Neural cell (in vitro differentiated cells): ENCODE measurements at regions not wholly inside any gene's neighbourhood (a gene's known extent, or its start where the extent isn't known, plus 50 kb on each side); places are given as distances from the start of the nearest gene placed in this dataset.

Source experiments
- H2AFZ ChIP-seq: fragments of 200-600, 300-800 bp; sonication (generic), shearing (Covaris generic); 2 replicates; pipeline ENCODE4 v1.6.0; 2014; ENCODE audit warnings: low read depth, mild to moderate bottlenecking, antibody characterized with exemption, low read length, moderate library complexity
- H3F3A ChIP-seq: fragments of 200-600 bp; shearing (Covaris generic); 2 replicates; pipeline ENCODE4 v1.6.1; 2016; ENCODE audit warnings: mild to moderate bottlenecking, moderate library complexity, mixed read lengths, antibody characterized with exemption, low read length; ENCODE audit not compliant: insufficient read depth, poor library complexity, severe bottlenecking
- H3K27ac ChIP-seq: fragments of 200-600, 300-800 bp; sonication (generic), shearing (Covaris generic); 2 replicates; pipeline ENCODE4 v1.5.1; 2014; ENCODE audit warnings: mild to moderate bottlenecking, low read length, moderate library complexity
- H3K27me3 ChIP-seq: fragments of 300-800, 200-600 bp; sonication (generic), shearing (Covaris generic); 2 replicates; pipeline ENCODE4 v1.6.0; 2014; ENCODE audit warnings: mild to moderate bottlenecking, low read depth, low read length, moderate library complexity; ENCODE audit not compliant: insufficient read depth
- H3K36me3 ChIP-seq: fragments of 300-800, 200-600 bp; sonication (generic), shearing (Covaris generic); 2 replicates; pipeline ENCODE4 v1.5.1; 2014; ENCODE audit warnings: mild to moderate bottlenecking, antibody characterized with exemption, low read length, moderate library complexity; ENCODE audit not compliant: insufficient read depth
- H3K4me2 ChIP-seq: fragments of 300-800, 200-600 bp; sonication (generic), shearing (Covaris generic); 2 replicates; pipeline ENCODE4 v1.6.0; 2014; ENCODE audit warnings: mild to moderate bottlenecking, low read length
- H3K4me3 ChIP-seq: fragments of 300-800, 200-600 bp; sonication (generic), shearing (Covaris generic); 2 replicates; pipeline ENCODE4 v1.5.1; 2014; ENCODE audit warnings: mild to moderate bottlenecking, low read length, moderate library complexity
- H3K79me2 ChIP-seq: fragments of 200-600 bp; shearing (Covaris generic); replicated peaks from 2 replicates; pipeline ENCODE4 v1.6.0; 2014; ENCODE audit warnings: mild to moderate bottlenecking, low read length, moderate library complexity; ENCODE audit not compliant: insufficient read depth
- H3K9ac ChIP-seq: fragments of 300-800, 200-600 bp; sonication (generic), shearing (Covaris generic); 2 replicates; pipeline ENCODE4 v1.6.1; 2016; ENCODE audit warnings: mild to moderate bottlenecking, low read length, mixed read lengths
- H3K9me2 ChIP-seq: fragments of 200-600 bp; shearing (Covaris generic); 2 replicates; pipeline ENCODE4 v1.6.1; 2016; ENCODE audit warnings: mild to moderate bottlenecking, low read length, mixed read lengths; ENCODE audit not compliant: insufficient read depth
- H3K9me3 ChIP-seq: fragments of 200-600, 300-800 bp; sonication (generic), shearing (Covaris generic); 2 replicates; pipeline ENCODE4 v1.6.1; 2016; ENCODE audit warnings: mild to moderate bottlenecking, mixed run types, low read length, moderate library complexity, mixed read lengths
- H4K20me1 ChIP-seq: fragments of 200-600 bp; shearing (Covaris generic); 2 replicates; pipeline ENCODE4 v1.6.1; 2016; ENCODE audit warnings: mild to moderate bottlenecking, mixed run types; ENCODE audit not compliant: insufficient read depth
- CTCF ChIP-seq: fragments of 450-650 bp; IDR thresholded peaks from 2 replicates; pipeline ENCODE4 v1.5.1; 2014; ENCODE audit warnings: antibody characterized with exemption, mild to moderate bottlenecking, moderate library complexity; ENCODE audit not compliant: poor library complexity, severe bottlenecking
- EP300 ChIP-seq: fragments of 450-650 bp; conservative IDR thresholded peaks from 2 replicates; pipeline ENCODE4 v1.6.1; 2014; ENCODE audit warnings: antibody characterized with exemption, mild to moderate bottlenecking, moderate library complexity; ENCODE audit not compliant: poor library complexity, severe bottlenecking
- EZH2 ChIP-seq: fragments of 200-600, 300-800 bp; shearing (Covaris generic), sonication (generic); IDR thresholded peaks from 2 replicates; pipeline ENCODE4 v1.6.1; 2014; ENCODE audit warnings: antibody characterized with exemption, low read length, borderline replicate concordance, mild to moderate bottlenecking; ENCODE audit not compliant: insufficient read depth, poor library complexity, severe bottlenecking
- MXI1 ChIP-seq: fragments of 450-650 bp; conservative IDR thresholded peaks from 2 replicates; pipeline ENCODE4 v1.6.1; 2014; ENCODE audit warnings: antibody characterized with exemption, mild to moderate bottlenecking; ENCODE audit not compliant: poor library complexity, severe bottlenecking
- SMC3 ChIP-seq: fragments of 450-650 bp; conservative IDR thresholded peaks from 2 replicates; pipeline ENCODE4 v1.6.1; 2014; ENCODE audit warnings: antibody characterized with exemption, mild to moderate bottlenecking, moderate library complexity; ENCODE audit not compliant: poor library complexity
- TAF1 ChIP-seq: IDR thresholded peaks from 2 replicates; pipeline ENCODE4 v1.6.1; 2012; ENCODE audit warnings: low read depth
- TF ChIP-seq, protein P1 (sequence below): IDR thresholded peaks from 2 replicates; pipeline ENCODE4 v1.6.1; 2012; ENCODE audit warnings: borderline replicate concordance

- Histone ChIP-seq H3K79me2 (no peaks in the 10 kb centered on the region), H3K9me3 (no peaks in the 10 kb centered on the region), H4K20me1 (no peaks in the 10 kb centered on the region), H3K4me3 (no peak overlapping the region), H3K36me3 (no peaks in the 10 kb centered on the region), H3K4me2 (no peak overlapping the region), H2AFZ (no peak overlapping the region), H3K27ac (no peak overlapping the region), H3K9me2 (no peaks in the 10 kb centered on the region), H3K27me3 (no peaks in the 10 kb centered on the region), H3F3A (no peaks in the 10 kb centered on the region), H3K9ac (no peak overlapping the region)
- TF ChIP-seq SMC3: no peak
- TF ChIP-seq, protein P1, sequence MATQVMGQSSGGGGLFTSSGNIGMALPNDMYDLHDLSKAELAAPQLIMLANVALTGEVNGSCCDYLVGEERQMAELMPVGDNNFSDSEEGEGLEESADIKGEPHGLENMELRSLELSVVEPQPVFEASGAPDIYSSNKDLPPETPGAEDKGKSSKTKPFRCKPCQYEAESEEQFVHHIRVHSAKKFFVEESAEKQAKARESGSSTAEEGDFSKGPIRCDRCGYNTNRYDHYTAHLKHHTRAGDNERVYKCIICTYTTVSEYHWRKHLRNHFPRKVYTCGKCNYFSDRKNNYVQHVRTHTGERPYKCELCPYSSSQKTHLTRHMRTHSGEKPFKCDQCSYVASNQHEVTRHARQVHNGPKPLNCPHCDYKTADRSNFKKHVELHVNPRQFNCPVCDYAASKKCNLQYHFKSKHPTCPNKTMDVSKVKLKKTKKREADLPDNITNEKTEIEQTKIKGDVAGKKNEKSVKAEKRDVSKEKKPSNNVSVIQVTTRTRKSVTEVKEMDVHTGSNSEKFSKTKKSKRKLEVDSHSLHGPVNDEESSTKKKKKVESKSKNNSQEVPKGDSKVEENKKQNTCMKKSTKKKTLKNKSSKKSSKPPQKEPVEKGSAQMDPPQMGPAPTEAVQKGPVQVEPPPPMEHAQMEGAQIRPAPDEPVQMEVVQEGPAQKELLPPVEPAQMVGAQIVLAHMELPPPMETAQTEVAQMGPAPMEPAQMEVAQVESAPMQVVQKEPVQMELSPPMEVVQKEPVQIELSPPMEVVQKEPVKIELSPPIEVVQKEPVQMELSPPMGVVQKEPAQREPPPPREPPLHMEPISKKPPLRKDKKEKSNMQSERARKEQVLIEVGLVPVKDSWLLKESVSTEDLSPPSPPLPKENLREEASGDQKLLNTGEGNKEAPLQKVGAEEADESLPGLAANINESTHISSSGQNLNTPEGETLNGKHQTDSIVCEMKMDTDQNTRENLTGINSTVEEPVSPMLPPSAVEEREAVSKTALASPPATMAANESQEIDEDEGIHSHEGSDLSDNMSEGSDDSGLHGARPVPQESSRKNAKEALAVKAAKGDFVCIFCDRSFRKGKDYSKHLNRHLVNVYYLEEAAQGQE: no peak
These were observed 867.6 kb downstream of the SORCS1 start for GRCh38 chr10:106296750-106297392.

DNA sequence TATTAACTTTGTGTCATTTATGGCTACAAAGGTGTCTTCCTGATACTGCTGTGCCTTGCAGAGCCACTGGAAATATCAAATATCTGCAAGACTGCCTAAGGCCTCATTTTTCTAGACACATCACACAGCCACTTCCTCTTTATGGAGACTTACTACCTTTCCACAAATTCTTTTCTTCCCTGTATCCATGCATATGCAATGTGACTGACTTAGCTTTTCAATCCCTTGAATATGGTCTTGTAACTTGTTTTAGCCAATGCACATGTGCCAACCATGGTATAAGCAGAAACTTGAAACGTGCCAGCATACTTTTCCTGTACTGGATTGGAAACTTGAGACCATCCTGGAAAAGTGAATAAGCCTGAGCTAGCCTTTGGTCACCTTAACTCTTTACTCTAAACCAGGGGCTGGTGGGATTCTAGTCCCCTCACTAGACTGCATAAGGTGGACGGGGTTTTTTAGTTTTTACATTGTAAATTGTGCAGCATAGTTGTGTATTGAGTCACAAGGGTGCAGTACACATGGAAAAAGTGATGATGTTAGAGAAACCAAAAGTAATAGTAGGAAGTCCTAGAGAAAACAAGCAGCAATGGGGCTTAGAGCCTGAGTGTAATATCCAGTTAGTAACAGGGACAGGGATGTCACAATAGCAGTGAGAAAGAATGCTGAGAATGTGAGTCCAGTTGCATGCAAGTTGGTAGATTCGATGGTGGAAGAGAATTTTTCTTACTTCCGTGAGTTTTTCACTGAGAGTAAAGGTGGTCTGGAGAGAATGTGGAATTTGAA, 879.5 kb downstream of the SORCS1 start:
- H3K9me2 ChIP-seq: no peaks in the 10 kb centered on the region
- H4K20me1 ChIP-seq: no peaks in the 10 kb centered on the region
- TF ChIP-seq EZH2: no peak
- TF ChIP-seq EP300: no peak
- no peak for TF ChIP-seq CTCF
- TF ChIP-seq MXI1: no peak
- no peak for TF ChIP-seq SMC3
- no peak for TF ChIP-seq TAF1
- no peak overlapping the region for H3K27ac ChIP-seq
- H3K9me3 ChIP-seq: no peaks in the 10 kb centered on the region
- H3F3A ChIP-seq: no peaks in the 10 kb centered on the region
- no peak overlapping the region for H2AFZ ChIP-seq
- H3K4me3 ChIP-seq: no peak overlapping the region
- H3K4me2 ChIP-seq: no peak overlapping the region
- H3K79me2 ChIP-seq: no peaks in the 10 kb centered on the region
- no peaks in the 10 kb centered on the region for H3K27me3 ChIP-seq
- H3K9ac ChIP-seq: no peak overlapping the region
- H3K36me3 ChIP-seq: no peaks in the 10 kb centered on the region
